ENCODE measurements at regions not wholly inside any gene's neighbourhood (a gene's known extent, or its start where the extent isn't known, plus 50 kb on each side); places are given as distances from the start of the nearest gene placed in this dataset.

DNA sequence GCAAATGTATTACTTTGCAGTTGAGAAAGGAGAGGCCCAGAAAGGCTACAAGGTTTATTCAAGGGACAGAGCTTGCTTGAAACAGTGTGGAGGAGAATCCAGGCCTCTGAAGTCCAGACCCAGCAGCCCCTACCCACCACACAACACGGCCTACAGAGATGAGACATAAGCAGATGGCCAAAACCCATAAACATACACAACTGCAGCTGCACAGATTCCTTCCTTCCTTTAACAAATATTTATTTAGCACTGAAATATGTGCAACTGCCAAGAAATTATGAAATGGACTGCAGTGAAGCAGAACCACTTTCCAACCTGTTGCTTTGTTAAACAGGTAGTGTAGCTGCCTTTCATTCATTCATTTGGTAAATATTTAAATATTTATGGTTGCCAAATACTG is 122.3 kb downstream of the SPATA19 start:
- no peak for DNase-seq (ENCODE audit: low read depth)
- FAIRE-seq, result no peak
- H3K27me3 ChIP-seq (ENCODE audit: control insufficient read depth, insufficient read depth, low read length), result no peaks in the 10 kb centered on the region
- H3K36me3 ChIP-seq (ENCODE audit: control insufficient read depth, insufficient read depth, low read length), result no peaks in the 10 kb centered on the region
- no peak overlapping the region for H3K4me3 ChIP-seq (ENCODE audit: low read depth, low read length)
- TF ChIP-seq, protein P1, sequence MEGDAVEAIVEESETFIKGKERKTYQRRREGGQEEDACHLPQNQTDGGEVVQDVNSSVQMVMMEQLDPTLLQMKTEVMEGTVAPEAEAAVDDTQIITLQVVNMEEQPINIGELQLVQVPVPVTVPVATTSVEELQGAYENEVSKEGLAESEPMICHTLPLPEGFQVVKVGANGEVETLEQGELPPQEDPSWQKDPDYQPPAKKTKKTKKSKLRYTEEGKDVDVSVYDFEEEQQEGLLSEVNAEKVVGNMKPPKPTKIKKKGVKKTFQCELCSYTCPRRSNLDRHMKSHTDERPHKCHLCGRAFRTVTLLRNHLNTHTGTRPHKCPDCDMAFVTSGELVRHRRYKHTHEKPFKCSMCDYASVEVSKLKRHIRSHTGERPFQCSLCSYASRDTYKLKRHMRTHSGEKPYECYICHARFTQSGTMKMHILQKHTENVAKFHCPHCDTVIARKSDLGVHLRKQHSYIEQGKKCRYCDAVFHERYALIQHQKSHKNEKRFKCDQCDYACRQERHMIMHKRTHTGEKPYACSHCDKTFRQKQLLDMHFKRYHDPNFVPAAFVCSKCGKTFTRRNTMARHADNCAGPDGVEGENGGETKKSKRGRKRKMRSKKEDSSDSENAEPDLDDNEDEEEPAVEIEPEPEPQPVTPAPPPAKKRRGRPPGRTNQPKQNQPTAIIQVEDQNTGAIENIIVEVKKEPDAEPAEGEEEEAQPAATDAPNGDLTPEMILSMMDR (IDR thresholded peaks at IDR 0.05; ENCODE audit: insufficient read depth, low read length, severe bottlenecking), result no peak

DNA sequence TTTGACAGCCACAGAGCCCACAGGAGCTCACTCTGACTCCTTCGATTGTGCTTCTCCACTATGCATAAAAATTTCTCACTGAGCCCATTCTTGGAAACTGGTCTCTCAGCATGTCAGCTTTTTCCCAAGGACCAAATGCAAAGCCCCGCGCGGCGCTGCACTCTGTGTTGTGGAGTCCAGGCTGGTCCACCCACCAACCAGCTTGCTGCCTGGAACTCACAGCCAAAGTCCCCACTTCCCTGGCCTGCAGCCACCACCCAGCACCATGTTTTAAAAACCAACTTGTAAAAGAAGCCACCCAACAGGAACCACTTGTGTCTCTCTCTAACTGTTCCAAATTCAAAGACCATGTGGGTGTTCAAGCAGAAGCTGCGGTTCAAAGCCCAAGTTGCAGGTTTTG is 124.4 kb downstream of the SPATA19 start:
- TF ChIP-seq, protein P1 (IDR thresholded peaks at IDR 0.05; ENCODE audit: insufficient read depth, low read length, severe bottlenecking), result no peak
- Histone ChIP-seq H3K27me3 (ENCODE audit: control insufficient read depth, insufficient read depth, low read length) (no peaks in the 10 kb centered on the region), H3K4me3 (ENCODE audit: low read depth, low read length) (no peak overlapping the region), H3K36me3 (ENCODE audit: control insufficient read depth, insufficient read depth, low read length) (no peaks in the 10 kb centered on the region)
- DNase-seq (ENCODE audit: low read depth), result no peak
- no peak for FAIRE-seq

DNA sequence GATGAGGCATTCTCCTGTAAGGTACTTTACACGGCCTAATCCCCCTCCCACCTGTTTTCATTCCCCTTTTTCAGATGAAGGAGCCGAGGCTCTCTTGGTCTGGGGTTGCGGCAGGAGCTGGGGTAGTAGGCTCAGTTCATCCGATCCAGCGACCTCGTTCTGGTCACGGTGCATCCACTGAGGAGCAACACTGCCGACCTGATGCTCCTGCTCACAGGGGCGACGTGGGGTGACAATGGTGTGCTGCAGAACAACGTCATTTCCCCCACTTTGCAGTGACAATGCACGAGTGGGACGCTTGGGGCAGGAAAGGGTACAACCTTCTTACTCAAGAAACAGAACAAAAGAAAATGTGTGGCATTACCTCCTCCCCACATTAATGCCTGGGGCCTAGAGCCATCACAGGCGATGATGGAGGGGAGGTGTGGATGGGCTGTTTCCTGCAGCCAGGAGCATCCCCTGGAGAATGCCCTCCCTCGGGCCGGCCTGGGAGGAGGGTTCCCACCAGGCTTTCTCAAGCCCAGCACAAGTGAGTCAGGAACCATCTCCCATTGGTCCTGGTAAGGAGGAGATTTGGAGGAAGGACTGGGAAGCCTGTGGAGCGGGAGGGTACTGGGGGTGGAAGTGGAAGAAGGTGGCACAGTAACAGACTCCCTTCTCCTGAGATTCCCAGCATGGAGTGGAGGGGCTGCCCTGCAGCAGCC is 125.6 kb downstream of the SPATA19 start:
- Histone ChIP-seq H3K36me3 (ENCODE audit: control insufficient read depth, insufficient read depth, low read length) (no peaks in the 10 kb centered on the region), H3K4me3 (ENCODE audit: low read depth, low read length) (no peak overlapping the region), H3K27me3 (ENCODE audit: control insufficient read depth, insufficient read depth, low read length) (no peaks in the 10 kb centered on the region)
- no peak for FAIRE-seq
- no peak for DNase-seq (ENCODE audit: low read depth)
- TF ChIP-seq, protein P1 (IDR thresholded peaks at IDR 0.05; ENCODE audit: insufficient read depth, low read length, severe bottlenecking), result no peak

DNA sequence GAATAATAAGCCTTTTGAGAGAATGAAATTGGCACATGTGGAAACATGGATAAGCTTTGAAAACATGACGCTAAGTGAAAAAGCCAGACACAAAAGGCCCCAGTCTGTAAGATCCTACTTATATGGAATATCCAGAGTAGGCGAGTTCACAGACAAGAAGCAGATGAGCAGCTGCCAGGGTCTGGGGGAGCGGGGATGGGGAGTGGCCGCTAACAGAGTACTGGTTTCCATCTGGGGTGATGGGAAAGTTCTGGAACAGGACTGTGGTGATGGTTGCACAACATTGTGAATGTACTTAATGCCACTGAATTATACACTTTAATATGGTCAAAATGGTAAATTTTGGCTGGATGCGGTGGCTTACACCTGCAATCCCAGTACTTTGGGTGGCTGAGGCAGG is 126.5 kb downstream of the SPATA19 start:
- Histone ChIP-seq H3K27me3 (ENCODE audit: control insufficient read depth, insufficient read depth, low read length) (no peaks in the 10 kb centered on the region), H3K36me3 (ENCODE audit: control insufficient read depth, insufficient read depth, low read length) (no peaks in the 10 kb centered on the region), H3K4me3 (ENCODE audit: low read depth, low read length) (no peak overlapping the region)
- TF ChIP-seq, protein P1 (IDR thresholded peaks at IDR 0.05; ENCODE audit: insufficient read depth, low read length, severe bottlenecking), result no peak
- FAIRE-seq, result no peak
- no peak for DNase-seq (ENCODE audit: low read depth)

DNA sequence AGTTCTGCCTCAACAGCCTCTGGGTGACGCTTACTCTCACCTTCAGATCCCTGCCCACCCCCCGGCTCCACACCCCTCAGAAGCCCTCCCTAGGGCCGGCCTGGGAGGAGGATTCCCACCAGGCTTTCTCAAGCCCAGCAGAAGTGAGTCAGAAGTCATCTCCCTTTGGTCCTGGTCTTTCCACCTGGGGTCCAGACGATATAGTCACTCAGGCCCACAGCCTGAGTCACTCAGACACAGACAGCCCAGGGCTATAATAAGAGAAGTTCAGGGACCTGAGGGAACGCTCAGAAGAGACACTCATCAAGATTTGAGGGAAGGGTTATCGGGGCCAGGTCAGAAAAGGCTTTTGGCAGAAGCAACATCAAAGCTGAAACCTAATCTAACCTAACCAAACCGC is 127.1 kb downstream of the SPATA19 start:
- TF ChIP-seq, protein P1 (IDR thresholded peaks at IDR 0.05; ENCODE audit: insufficient read depth, low read length, severe bottlenecking), result no peak
- DNase-seq (ENCODE audit: low read depth) (no peak), FAIRE-seq (no peak)
- H3K27me3 ChIP-seq (ENCODE audit: control insufficient read depth, insufficient read depth, low read length), result no peaks in the 10 kb centered on the region
- H3K36me3 ChIP-seq (ENCODE audit: control insufficient read depth, insufficient read depth, low read length), result no peaks in the 10 kb centered on the region
- H3K4me3 ChIP-seq (ENCODE audit: low read depth, low read length), result no peak overlapping the region

DNA sequence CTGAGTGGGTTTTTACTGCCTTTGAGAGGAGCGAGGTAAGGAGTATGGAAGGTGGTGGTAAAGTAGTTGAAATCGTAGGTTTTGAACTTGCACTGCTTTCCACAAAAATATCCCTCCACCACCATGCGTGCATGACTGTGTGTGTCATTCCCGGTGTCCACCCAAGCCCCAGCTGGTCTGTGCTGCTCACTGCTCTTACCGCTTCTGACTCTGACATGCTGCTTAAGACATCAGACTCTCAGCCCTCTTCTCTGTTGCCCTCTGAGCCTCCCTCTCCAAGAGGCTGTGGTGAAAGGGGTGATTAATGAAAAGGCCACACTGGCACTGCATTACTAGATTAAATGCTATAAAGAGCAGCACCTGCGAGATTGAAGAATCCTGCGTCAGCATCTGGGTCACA is 128.7 kb downstream of the SPATA19 start:
- DNase-seq (ENCODE audit: low read depth), result no peak

More for the DNA sequence above, 128.7 kb downstream of the SPATA19 start:
- TF ChIP-seq, protein P1 (IDR thresholded peaks at IDR 0.05; ENCODE audit: insufficient read depth, low read length, severe bottlenecking), result no peak
- no peak for FAIRE-seq
- Histone ChIP-seq H3K27me3 (ENCODE audit: control insufficient read depth, insufficient read depth, low read length) (no peaks in the 10 kb centered on the region), H3K36me3 (ENCODE audit: control insufficient read depth, insufficient read depth, low read length) (no peaks in the 10 kb centered on the region), H3K4me3 (ENCODE audit: low read depth, low read length) (no peak overlapping the region)
